GM21381 (cell line): ENCODE measurements at regions not wholly inside any gene's neighbourhood (a gene's known extent, or its start where the extent isn't known, plus 50 kb on each side); places are given as distances from the start of the nearest gene placed in this dataset.

Experiments used
- ATAC-seq: cut with Tn5 transposase; IDR thresholded peaks from one replicate; pipeline ENCODE4 v1.9.1; 2021; ENCODE audit warnings: mild to moderate bottlenecking, moderate library complexity; ENCODE audit not compliant: unreplicated experiment

GRCh38 chr12:105915997-105916759 lies 222.6 kb downstream of the NUAK1 start:
- ATAC-seq: no peak

- ATAC-seq: no peak
Observed at GRCh38 chr12:105916760-105917039, 222.1 kb downstream of the NUAK1 start.

GRCh38 chr12:105920161-105920684 lies 218.5 kb downstream of the NUAK1 start:
- no peak for ATAC-seq

- no peak for ATAC-seq
Observed at GRCh38 chr12:105921055-105921454, 217.7 kb downstream of the NUAK1 start.

GRCh38 chr12:105921872-105922669 lies 216.7 kb downstream of the NUAK1 start:
- ATAC-seq: no peak

- ATAC-seq: no peak
Observed at GRCh38 chr12:105922670-105923102, 216.1 kb downstream of the NUAK1 start.

GRCh38 chr12:105924526-105925208 lies 214.1 kb downstream of the NUAK1 start:
- no peak for ATAC-seq

- ATAC-seq: no peak
Observed at GRCh38 chr12:105927564-105927963, 211.2 kb downstream of the NUAK1 start.

GRCh38 chr12:105928436-105928835 lies 210.3 kb downstream of the NUAK1 start:
- ATAC-seq: no peak

- ATAC-seq: no peak
Observed at GRCh38 chr12:105929192-105929591, 209.6 kb downstream of the NUAK1 start.

- ATAC-seq: no peak
Observed at GRCh38 chr12:105930557-105931503, 207.9 kb downstream of the NUAK1 start.

- ATAC-seq: no peak
Observed at GRCh38 chr12:105931762-105932570, 206.8 kb downstream of the NUAK1 start.

- no peak for ATAC-seq
Observed at GRCh38 chr12:105933671-105934665, 204.8 kb downstream of the NUAK1 start.

- no peak for ATAC-seq
Observed at GRCh38 chr12:105935106-105935505, 203.6 kb downstream of the NUAK1 start.

GRCh38 chr12:105935981-105936380 lies 202.8 kb downstream of the NUAK1 start:
- ATAC-seq: no peak

GRCh38 chr12:105936496-105936895 lies 202.3 kb downstream of the NUAK1 start:
- ATAC-seq: no peak

- ATAC-seq: no peak
Observed at GRCh38 chr12:105937009-105937408, 201.7 kb downstream of the NUAK1 start.

- no peak for ATAC-seq
Observed at GRCh38 chr12:105939181-105939721, 199.5 kb downstream of the NUAK1 start.
